ENCODE measurements at regions not wholly inside any gene's neighbourhood (a gene's known extent, or its start where the extent isn't known, plus 50 kb on each side); places are given as distances from the start of the nearest gene placed in this dataset.

DNA sequence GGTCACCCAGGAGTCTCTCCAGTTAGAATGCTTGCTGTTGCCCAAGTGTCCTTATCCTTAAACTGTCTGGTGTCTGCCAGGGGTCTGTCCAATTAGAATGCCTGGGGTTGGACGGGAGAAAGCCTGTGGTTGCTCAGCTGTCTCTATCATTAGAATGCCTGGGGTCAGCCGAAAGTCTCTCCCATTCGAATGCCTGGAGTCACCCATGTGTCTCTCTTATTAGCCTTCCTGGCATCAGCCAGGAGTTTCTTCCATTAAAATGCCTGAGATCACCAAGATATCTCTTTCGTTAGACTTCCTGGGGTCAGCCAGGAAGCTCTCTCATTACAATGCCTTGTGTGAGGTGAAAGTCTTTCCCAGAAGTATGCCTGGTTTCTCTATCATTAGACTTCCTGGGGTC, 1521.0 kb downstream of the UQCRFS1 start:
- Histone ChIP-seq H3K4me1 (no peaks in the 10 kb centered on the region), H3K36me3 (no peaks in the 10 kb centered on the region), H3K27me3 (no peaks in the 10 kb centered on the region), H3K27ac (no peak overlapping the region), H3K4me3 (no peak overlapping the region), H3K9me3 (peaks cover 0 to 15% (median 2%) of the 10 kb centered on the region in 4 donors)
- no peak for TF ChIP-seq CTCF (IDR thresholded peaks at IDR 0.05)
- TF ChIP-seq EP300 (IDR thresholded peaks at IDR 0.05) = no peak
- TF ChIP-seq POLR2AphosphoS5 (IDR thresholded peaks at IDR 0.05) = no peak
- TF ChIP-seq POLR2A (IDR thresholded peaks at IDR 0.05) = no peak
- 69 to 71% methylated on average over 4 of the region's 4 CpGs for WGBS, 2 donors
- intact Hi-C loops (cut with DNase I) = no loop called here
- no peak for DNase-seq

- Histone ChIP-seq H3K27me3 (no peaks in the 10 kb centered on the region), H3K36me3 (no peaks in the 10 kb centered on the region), H3K4me3 (no peak overlapping the region), H3K27ac (no peak overlapping the region), H3K4me1 (no peaks in the 10 kb centered on the region), H3K9me3 (peaks cover 0 to 15% (median 0%) of the 10 kb centered on the region in 4 donors)
- 57 to 63% methylated on average over 4 of the region's 4 CpGs for WGBS, 2 donors
- no peak for DNase-seq
- intact Hi-C loops (cut with DNase I) = no loop called here
- TF ChIP-seq EP300 (IDR thresholded peaks at IDR 0.05) (no peak), CTCF (IDR thresholded peaks at IDR 0.05) (no peak)
These were observed 1523.2 kb downstream of the UQCRFS1 start for GRCh38 chr19:27689734-27690241.

GRCh38 chr19:27684293-27684692, 1528.7 kb downstream of the UQCRFS1 start:
- DNase-seq = no peak
- H3K9me3 ChIP-seq = peaks cover 0 to 2% (median 0%) of the 10 kb centered on the region in 4 donors
- H3K4me3 ChIP-seq = no peak overlapping the region
- no peaks in the 10 kb centered on the region for H3K27me3 ChIP-seq
- 67 to 72% methylated on average over 2 of the region's 2 CpGs for WGBS, 2 donors
- H3K27ac ChIP-seq = no peak overlapping the region
- no peaks in the 10 kb centered on the region for H3K36me3 ChIP-seq
- no peaks in the 10 kb centered on the region for H3K4me1 ChIP-seq
- intact Hi-C loops (cut with DNase I) = no loop called here
- TF ChIP-seq POLR2AphosphoS5 (IDR thresholded peaks at IDR 0.05) (no peak), POLR2A (IDR thresholded peaks at IDR 0.05) (no peak), EP300 (IDR thresholded peaks at IDR 0.05) (no peak), CTCF (IDR thresholded peaks at IDR 0.05) (no peak)

DNA sequence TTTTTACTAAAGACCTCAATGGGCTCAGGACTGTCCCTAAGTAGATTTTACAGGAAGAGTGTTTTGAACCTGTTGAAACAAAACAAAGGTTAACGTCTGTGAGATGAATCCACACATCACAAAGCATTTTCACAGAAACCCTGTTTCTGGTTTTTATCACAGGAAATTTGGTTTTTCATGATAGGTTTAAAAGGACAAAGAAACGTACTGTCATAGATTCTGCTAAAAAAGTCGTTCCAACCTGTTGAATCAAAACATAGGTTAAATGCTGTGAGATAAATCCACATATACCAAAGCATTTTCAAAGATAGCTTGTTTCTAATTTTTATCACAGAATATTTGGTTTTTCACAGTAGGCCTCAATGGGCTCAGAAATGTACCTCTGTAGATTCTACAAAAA, 1531.0 kb downstream of the UQCRFS1 start:
- Histone ChIP-seq H3K27ac (no peak overlapping the region), H3K36me3 (no peaks in the 10 kb centered on the region), H3K9me3 (peaks cover 0 to 5% (median 1%) of the 10 kb centered on the region in 4 donors), H3K4me1 (no peaks in the 10 kb centered on the region), H3K4me3 (no peak overlapping the region), H3K27me3 (no peaks in the 10 kb centered on the region)
- WGBS, 2 donors = 63 to 66% methylated on average over 3 of the region's 3 CpGs
- intact Hi-C loops (cut with DNase I) = no loop called here
- TF ChIP-seq CTCF (IDR thresholded peaks at IDR 0.05) (no peak), EP300 (IDR thresholded peaks at IDR 0.05) (no peak), POLR2A (IDR thresholded peaks at IDR 0.05) (no peak), POLR2AphosphoS5 (IDR thresholded peaks at IDR 0.05) (no peak)
- DNase-seq = no peak

GRCh38 chr19:27679905-27680304, 1533.0 kb downstream of the UQCRFS1 start:
- no peak overlapping the region for H3K27ac ChIP-seq
- no peaks in the 10 kb centered on the region for H3K27me3 ChIP-seq
- H3K9me3 ChIP-seq = peaks cover 0 to 10% (median 1%) of the 10 kb centered on the region in 4 donors
- no peak overlapping the region for H3K4me3 ChIP-seq
- H3K36me3 ChIP-seq = no peaks in the 10 kb centered on the region
- no peaks in the 10 kb centered on the region for H3K4me1 ChIP-seq
- TF ChIP-seq POLR2A (IDR thresholded peaks at IDR 0.05) = no peak
- TF ChIP-seq POLR2AphosphoS5 (IDR thresholded peaks at IDR 0.05) = no peak
- no peak for TF ChIP-seq EP300 (IDR thresholded peaks at IDR 0.05)
- TF ChIP-seq CTCF (IDR thresholded peaks at IDR 0.05) = no peak
- no peak for DNase-seq
- 74 to 76% methylated on average over 7 of the region's 7 CpGs for WGBS, 2 donors
- intact Hi-C loops (cut with DNase I) = no loop called here

Measured in sigmoid colon (tissue), 6 donors.